K562 (cell line): ENCODE measurements at regions not wholly inside any gene's neighbourhood (a gene's known extent, or its start where the extent isn't known, plus 50 kb on each side); places are given as distances from the start of the nearest gene placed in this dataset.

Experiments
- ATAC-seq: fragments of 200-7000 bp; cut with Tn5 transposase; 3 replicates; pipeline ENCODE4 v1.9.1; 2020; ENCODE audit warnings: moderate library complexity
- BruUV-seq: library from RNA; stranded (reverse); fragments of 400-500 nt; replicated peaks from 2 replicates; lab custom pipeline; 2021; lab: Mats Ljungman, UMichigan
- CTCF ChIA-PET: fragments of 300-600 bp; formaldehyde crosslinking; extraction: SDS; loops from one replicate; lab custom pipeline; 2021; ENCODE audit warnings: low intra/inter-chr PET ratio; lab: Yijun Ruan, JAX
- POLR2A ChIA-PET: fragments of 300-600, 350-650 bp; sonication (Branson Sonifier 250); formaldehyde crosslinking; extraction: SDS; loops from one replicate; lab custom pipeline; 2021; ENCODE audit warnings: antibody characterized with exemption, inconsistent platforms; lab: Yijun Ruan, JAX
- DNase-seq, 4 experiments: peaks; one replicate each; pipeline versions ENCODE4 v3.0.0 to v3.0.0-alpha.2; 2011 to 2018; ENCODE audit warnings: low spot score in 3 of 4, mixed read lengths in 3 of 4; ENCODE audit errors: extremely low read depth in 1 of 4
- FAIRE-seq: peaks from 2 replicates; lab custom pipeline; 2011; peaks lifted over from hg19 to GRCh38; lab: Jason Lieb, UNC
- H2AFZ ChIP-seq: 2 replicates; pipeline ENCODE4 v1.6.0; 2011; ENCODE audit warnings: low read depth, low read length, control low read depth, inconsistent platforms
- H3K27ac ChIP-seq: fragments of 200-600 bp; 3 replicates; pipeline ENCODE4 v1.8.0; 2011; ENCODE audit warnings: low read depth, mild to moderate bottlenecking, control low read depth, inconsistent platforms, low read length, moderate library complexity, mixed read lengths; ENCODE audit errors: extremely low read depth
- H3K27me3 ChIP-seq, 2 experiments: fragments of 300-600 bp in 1 of 2; 2 replicates in 1 of 2; 3 replicates in 1 of 2; pipeline versions ENCODE4 v1.6.0 to v1.8.0; 2011; ENCODE audit warnings: inconsistent platforms in 2 of 2, low read length in 2 of 2, mild to moderate bottlenecking in 1 of 2, mixed read lengths in 1 of 2, moderate library complexity in 1 of 2; ENCODE audit not compliant: control insufficient read depth in 2 of 2, insufficient read depth in 2 of 2
- H3K36me3 ChIP-seq: fragments of 300-600 bp; 3 replicates; pipeline ENCODE4 v1.8.0; 2011; ENCODE audit warnings: mild to moderate bottlenecking, low read length, inconsistent platforms; ENCODE audit not compliant: control insufficient read depth, insufficient read depth
- H3K4me1 ChIP-seq, 2 experiments: fragments of 200-600 bp in 1 of 2; replicated peaks in 1 of 2; 2 replicates in 1 of 2; 3 replicates in 1 of 2; pipeline versions ENCODE4 v1.5.1 to v1.8.0; 2011; ENCODE audit warnings: inconsistent platforms in 2 of 2, low read length in 2 of 2, mild to moderate bottlenecking in 1 of 2, mixed read lengths in 1 of 2, moderate library complexity in 1 of 2; ENCODE audit not compliant: control insufficient read depth in 2 of 2, insufficient read depth in 2 of 2
- H3K4me2 ChIP-seq: 2 replicates; pipeline ENCODE4 v1.6.1; 2011; ENCODE audit warnings: low read length, control low read depth, inconsistent platforms, mixed read lengths; ENCODE audit not compliant: insufficient read depth
- H3K4me3 ChIP-seq: fragments of 200-600 bp; sonication (generic), shearing (Covaris generic); 2 replicates; pipeline ENCODE4 v1.5.1; 2016; ENCODE audit warnings: control low read depth, inconsistent platforms
- H3K79me2 ChIP-seq: fragments of 200-600 bp; 3 replicates; pipeline ENCODE4 v1.8.0; 2011; ENCODE audit warnings: low read length, inconsistent platforms; ENCODE audit not compliant: control insufficient read depth, insufficient read depth
- H3K9ac ChIP-seq, 2 experiments: 2 replicates each; pipeline versions ENCODE4 v1.6.0 to v1.6.1; 2011; ENCODE audit warnings: low read depth in 2 of 2, low read length in 2 of 2, control low read depth in 1 of 2, inconsistent platforms in 1 of 2, mild to moderate bottlenecking in 1 of 2, mixed read lengths in 1 of 2; ENCODE audit not compliant: insufficient read depth in 1 of 2
- H3K9me1 ChIP-seq: one replicate; pipeline ENCODE4 v1.6.0; 2011; ENCODE audit warnings: inconsistent platforms, mild to moderate bottlenecking, low read length, moderate library complexity; ENCODE audit not compliant: control insufficient read depth, insufficient read depth
- H3K9me3 ChIP-seq: replicated peaks from 2 replicates; pipeline ENCODE4 v1.5.1; 2011; ENCODE audit warnings: low read depth, low read length, inconsistent platforms; ENCODE audit not compliant: control insufficient read depth, insufficient read depth
- H4K20me1 ChIP-seq: replicated peaks from 2 replicates; pipeline ENCODE4 v1.6.1; 2011; ENCODE audit warnings: low read length, inconsistent platforms, mixed read lengths; ENCODE audit not compliant: control insufficient read depth, insufficient read depth
- E2F6 ChIP-seq, 2 experiments: IDR thresholded peaks; 2 replicates each; pipeline ENCODE4 v1.6.1; 2011; ENCODE audit warnings: borderline replicate concordance in 1 of 2, control low read depth in 1 of 2, low read depth in 1 of 2, low read length in 1 of 2, mild to moderate bottlenecking in 1 of 2, mixed read lengths in 1 of 2, moderate library complexity in 1 of 2; ENCODE audit not compliant: insufficient read depth in 1 of 2, insufficient read length in 1 of 2, poor library complexity in 1 of 2, severe bottlenecking in 1 of 2; ENCODE audit errors: extremely low read depth in 1 of 2
- NR0B1 ChIP-seq: fragments of 450-650 bp; IDR thresholded peaks from one replicate; pipeline ENCODE4 v1.6.1; 2018; ENCODE audit warnings: mild to moderate bottlenecking, moderate library complexity; ENCODE audit not compliant: partially characterized antibody
- NRF1 ChIP-seq, 2 experiments: fragments of 450-650 bp; IDR thresholded peaks in 1 of 2; conservative IDR thresholded peaks in 1 of 2; 2 replicates each; pipeline ENCODE4 v1.6.1; 2014; ENCODE audit warnings: mild to moderate bottlenecking in 2 of 2
- SAFB2 ChIP-seq: fragments of 200-400 bp; formaldehyde crosslinking; IDR thresholded peaks from 2 replicates; pipeline ENCODE4 v1.6.1; 2018; ENCODE audit warnings: borderline replicate concordance, low read length, low read depth, moderate library complexity; ENCODE audit not compliant: severe bottlenecking
- ZNF407 ChIP-seq: fragments of 450-650 bp; IDR thresholded peaks from 2 replicates; pipeline ENCODE4 v1.6.1; 2016; ENCODE audit warnings: low read depth
- ZNF41 ChIP-seq: fragments of 250-450 bp; sonication (Bioruptor Pico); conservative IDR thresholded peaks from 2 replicates; pipeline ENCODE4 v1.4.0; 2020; ENCODE audit warnings: mild to moderate bottlenecking
- ZNF644 ChIP-seq: fragments of 200-800 bp; sonication (Bioruptor generic); IDR thresholded peaks from 2 replicates; pipeline ENCODE4 v1.6.1; 2016; ENCODE audit warnings: low read depth, missing genetic modification characterization, missing compliant biosample characterization
- WGBS: fragments of 100-300 bp; shearing (Covaris generic); methylation state at CpG from one replicate; pipeline ENCODE4 v1.1.6; 2016; ENCODE audit warnings: low coverage, mixed read lengths; ENCODE audit not compliant: insufficient coverage; ENCODE audit errors: missing lambda C conversion rate; 5-methylcytosine and 5-hydroxymethylcytosine counted together
- in situ Hi-C: fragments of 300-500 bp; cut with MboI; formaldehyde crosslinking; loops from 4 replicates; pipeline ENCODE4 v1.15.0; 2018; ENCODE audit warnings: inconsistent platforms, mixed read lengths
- intact Hi-C: fragments of 100-400 bp; cut with micrococcal nuclease; formaldehyde crosslinking; loops from 2 replicates; pipeline ENCODE4 v1.14.2; 2022

- intact Hi-C loops, result no loop called here
- 8% methylated on average over 15 of the region's 15 CpGs for WGBS
- no peak for TF ChIP-seq NRF1 (conservative IDR thresholded peaks at IDR 0.05 in 1 of 2, IDR thresholded peaks at IDR 0.05 in 1 of 2)
- TF ChIP-seq SAFB2, result no peak
- TF ChIP-seq NR0B1, result no peak
- TF ChIP-seq ZNF41 (CRISPR knock-in tag), result no peak
- no peak for TF ChIP-seq ZNF644
- no peak for TF ChIP-seq E2F6 (IDR thresholded peaks at IDR 0.05; ENCODE audit: borderline replicate concordance in 1 of 2, extremely low read depth in 1 of 2, insufficient read depth in 1 of 2, insufficient read length in 1 of 2, low read depth in 1 of 2, low read length in 1 of 2, poor library complexity in 1 of 2, severe bottlenecking in 1 of 2)
- no peak for TF ChIP-seq ZNF407
These were observed 376.6 kb downstream of the RPS24 start for GRCh38 chr10:78410046-78410965.

More at GRCh38 chr10:78410046-78410965, 376.6 kb downstream of the RPS24 start:
- ChIA-PET POLR2A (interaction anchor here (0.6 kb wide), 1 partner anchor 367 kb away, joined by 3 read pairs; no protein-coding TSS in a partner anchor), CTCF (no interaction called here)
- peaks cover 14% of the 10 kb centered on the region; the same call in 1 of the 2 replicates for H4K20me1 ChIP-seq
- no peak overlapping the region for H3K27ac ChIP-seq
- H3K27me3 ChIP-seq, result peaks cover 10 to 30% of the 10 kb centered on the region in 2 experiments; a peak in 4 of 5 replicates
- BruUV-seq, result no TSS peak
- in situ Hi-C loops, result no loop called here
- H3K4me1 ChIP-seq, result peaks cover 0 to 4% of the 10 kb centered on the region in 2 experiments; a peak in 1 of 5 replicates
- no peaks in the 10 kb centered on the region for H3K79me2 ChIP-seq
- DNase-seq (no peak), ATAC-seq (no peak), FAIRE-seq (no peak)
- no peak overlapping the region for H3K4me2 ChIP-seq
- no peak overlapping the region for H3K4me3 ChIP-seq
- H3K9me1 ChIP-seq, result no peaks in the 10 kb centered on the region
- no peak overlapping the region for H2AFZ ChIP-seq
- H3K9ac ChIP-seq, result no peak overlapping the region
- H3K36me3 ChIP-seq, result no peaks in the 10 kb centered on the region
- no peaks in the 10 kb centered on the region for H3K9me3 ChIP-seq
